HG03378 (cell line): ENCODE measurements at regions not wholly inside any gene's neighbourhood (a gene's known extent, or its start where the extent isn't known, plus 50 kb on each side); places are given as distances from the start of the nearest gene placed in this dataset.

Experiments used
- ATAC-seq: cut with Tn5 transposase; IDR thresholded peaks from one replicate; pipeline ENCODE4 v1.9.1; 2021; ENCODE audit warnings: mild to moderate bottlenecking, moderate library complexity; ENCODE audit not compliant: unreplicated experiment

DNA sequence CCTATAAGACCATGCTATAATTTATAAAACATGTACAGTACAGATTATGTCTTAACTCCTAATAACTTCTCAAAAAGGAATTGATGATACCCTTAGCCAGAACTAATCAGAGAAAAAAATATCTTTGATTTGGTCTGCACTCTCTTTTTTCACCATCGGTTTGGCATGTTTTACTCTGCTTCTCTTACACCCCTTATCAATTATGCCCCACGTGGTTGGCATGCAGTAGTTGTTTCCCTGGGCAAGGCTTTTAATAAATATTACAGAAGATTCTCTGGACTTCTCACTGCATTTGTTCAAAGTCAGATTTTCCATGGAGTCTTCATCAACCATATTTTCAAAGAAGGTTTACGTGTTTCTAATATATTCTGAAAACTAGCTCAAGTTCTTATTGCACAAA lies 167.4 kb upstream of the LRIG3 start:
- no peak for ATAC-seq

DNA sequence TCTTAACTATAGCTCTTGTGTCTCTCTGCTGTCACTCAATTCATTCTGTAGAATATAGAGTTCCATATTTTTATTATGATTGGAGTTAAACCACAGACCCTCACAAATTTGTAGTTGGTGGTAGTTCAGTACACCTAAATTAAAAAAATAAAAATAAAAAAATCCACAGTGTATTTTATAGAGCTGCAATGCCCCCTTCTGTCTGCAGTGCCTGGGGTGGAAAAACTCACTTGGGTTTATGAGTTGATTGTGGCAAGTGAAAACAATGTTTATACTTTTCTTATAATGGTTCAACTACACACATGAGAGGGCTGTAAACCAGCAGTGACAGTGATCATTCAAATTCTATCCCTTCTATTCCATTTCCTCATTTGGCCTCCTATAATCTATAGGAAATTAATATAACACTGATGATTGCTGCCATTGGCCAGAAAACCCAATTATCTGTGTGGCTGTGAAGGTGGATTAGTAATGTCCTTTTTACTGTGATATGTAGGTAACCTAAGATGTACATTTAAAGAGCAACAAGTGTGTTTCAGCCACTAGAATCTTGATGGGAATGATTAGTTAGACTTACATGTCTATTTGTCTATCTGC lies 166.9 kb upstream of the LRIG3 start:
- no peak for ATAC-seq

DNA sequence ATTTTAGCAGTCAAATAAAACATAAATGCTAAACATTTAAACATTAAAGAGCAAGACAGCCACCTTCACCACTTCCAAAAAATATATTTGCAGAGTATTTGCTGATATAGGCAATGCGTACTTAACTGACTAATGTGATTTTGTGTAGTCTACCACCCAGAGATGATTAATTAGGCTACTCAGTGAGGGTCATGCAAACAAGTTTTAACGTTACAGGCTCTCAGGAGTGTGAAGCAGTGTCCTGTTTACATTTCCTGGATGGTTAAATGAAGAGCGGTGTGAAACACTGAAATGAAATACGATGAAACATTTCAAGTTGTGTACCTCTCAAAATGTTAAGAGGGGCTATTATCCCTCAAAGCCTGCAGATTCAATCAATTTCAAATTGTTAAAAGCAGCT lies 165.8 kb upstream of the LRIG3 start:
- no peak for ATAC-seq

DNA sequence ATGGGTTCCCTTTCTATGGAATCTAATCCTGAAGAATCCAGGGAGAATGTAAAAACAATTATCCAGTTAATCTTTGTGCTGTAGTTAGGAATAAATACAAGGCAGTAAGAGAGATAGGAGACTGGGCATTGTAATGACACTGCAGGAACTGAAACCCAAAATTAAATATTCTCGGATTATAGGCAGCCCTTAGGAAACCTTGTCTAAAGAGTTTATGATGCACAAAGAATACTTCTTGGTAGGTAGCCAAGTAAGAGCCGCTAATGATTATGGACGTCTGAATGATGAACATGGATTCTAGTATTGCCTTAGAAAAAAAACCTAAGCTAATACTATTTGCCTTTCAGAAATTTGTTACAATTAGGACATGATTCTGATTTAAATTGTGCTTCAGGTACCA lies 165.4 kb upstream of the LRIG3 start:
- no peak for ATAC-seq

DNA sequence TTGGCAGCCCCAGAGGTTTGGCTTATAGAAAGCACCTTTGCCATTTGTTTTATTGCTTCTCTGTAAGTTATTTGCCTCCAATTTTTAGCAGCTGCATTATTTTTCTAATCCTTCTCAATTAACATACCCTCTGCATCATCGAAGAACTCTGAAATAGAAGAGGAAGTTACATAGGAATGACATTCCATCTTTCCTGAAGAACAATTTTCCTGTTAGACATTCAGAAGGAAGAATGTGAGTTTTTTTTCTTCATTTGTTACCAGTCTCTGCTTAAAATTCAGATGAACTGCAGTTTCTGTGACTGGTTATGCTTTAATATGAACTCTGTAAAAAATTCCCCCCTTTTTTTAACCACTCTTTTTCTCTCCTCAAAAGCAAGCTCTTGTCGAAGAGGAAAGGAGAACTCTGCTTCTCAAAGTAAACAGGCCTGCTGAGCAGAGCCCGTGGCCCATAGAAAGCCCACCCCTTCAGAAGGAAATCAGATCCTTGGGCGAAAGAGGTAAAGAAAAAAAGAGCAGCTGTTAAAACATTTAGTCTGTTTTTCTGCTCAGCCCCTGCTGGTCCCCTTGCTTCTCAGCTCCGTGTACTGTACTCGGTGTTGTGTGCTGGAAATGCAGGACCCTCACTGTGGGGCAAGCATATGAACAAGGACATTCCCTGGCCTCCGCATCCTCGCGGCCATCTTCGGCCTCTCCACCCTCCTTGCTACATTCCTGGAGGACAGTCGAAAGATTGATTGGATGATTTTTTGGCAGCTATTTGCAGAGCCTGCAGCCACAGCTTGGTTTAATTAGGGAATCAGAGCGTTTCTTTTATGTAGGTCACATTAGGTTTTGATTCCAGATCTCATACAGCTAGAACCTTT lies 164.4 kb upstream of the LRIG3 start:
- ATAC-seq = no peak

DNA sequence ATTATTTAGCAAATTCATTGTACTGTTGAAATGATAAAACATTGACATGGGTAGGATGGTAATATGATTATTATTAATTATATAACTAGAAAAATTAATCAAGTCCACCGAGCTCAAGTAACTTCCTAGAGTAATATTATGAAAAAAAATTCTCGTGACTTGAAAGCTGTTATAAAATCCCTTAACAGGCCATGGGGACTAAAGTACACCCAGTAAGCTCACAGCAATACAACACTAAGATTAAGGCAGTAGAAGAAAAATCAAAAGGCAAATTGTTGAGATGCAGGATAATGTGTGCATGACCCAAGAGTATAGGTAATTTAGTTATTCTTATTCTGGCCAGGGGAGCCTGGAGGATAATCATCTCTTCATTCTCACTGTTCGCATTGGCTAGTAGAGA lies 162.6 kb upstream of the LRIG3 start:
- ATAC-seq = no peak

DNA sequence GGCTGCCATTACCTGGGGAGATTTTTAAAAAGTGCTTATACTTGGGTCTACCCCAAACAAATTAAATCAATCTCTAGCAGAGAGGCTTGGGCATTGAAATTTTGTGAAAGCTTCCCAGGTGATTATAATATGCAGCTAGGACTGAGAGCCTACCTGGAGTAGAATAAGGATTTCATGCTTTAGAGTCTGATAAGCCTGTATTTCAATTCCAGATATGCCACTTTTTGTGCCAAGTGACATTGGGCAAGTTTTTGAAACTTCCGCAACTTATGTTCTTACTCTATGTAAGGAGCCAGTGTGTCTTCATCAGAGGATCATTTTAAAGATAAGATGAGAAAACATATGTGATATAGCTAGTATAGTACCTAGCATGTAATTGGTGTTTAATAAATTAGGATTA lies 159.8 kb upstream of the LRIG3 start:
- no peak for ATAC-seq

DNA sequence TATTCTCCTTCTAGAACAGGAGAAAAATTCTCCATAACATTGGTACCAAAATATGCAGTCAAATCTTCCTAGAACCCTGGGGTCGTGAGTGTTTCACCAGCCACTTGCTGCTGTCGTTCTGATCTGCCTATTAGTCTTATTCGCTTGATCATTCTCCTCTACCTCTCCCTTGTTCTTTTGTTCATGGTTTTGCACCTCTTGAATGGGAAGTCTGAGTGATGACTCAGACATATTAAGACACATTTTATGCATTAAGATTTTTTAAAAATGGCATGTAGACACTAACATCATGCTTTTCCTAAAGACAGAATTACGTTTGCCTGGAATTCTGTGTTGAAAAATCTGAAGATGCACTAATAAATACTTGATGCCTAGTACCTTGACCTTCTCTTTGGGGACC lies 159.2 kb upstream of the LRIG3 start:
- no peak for ATAC-seq

DNA sequence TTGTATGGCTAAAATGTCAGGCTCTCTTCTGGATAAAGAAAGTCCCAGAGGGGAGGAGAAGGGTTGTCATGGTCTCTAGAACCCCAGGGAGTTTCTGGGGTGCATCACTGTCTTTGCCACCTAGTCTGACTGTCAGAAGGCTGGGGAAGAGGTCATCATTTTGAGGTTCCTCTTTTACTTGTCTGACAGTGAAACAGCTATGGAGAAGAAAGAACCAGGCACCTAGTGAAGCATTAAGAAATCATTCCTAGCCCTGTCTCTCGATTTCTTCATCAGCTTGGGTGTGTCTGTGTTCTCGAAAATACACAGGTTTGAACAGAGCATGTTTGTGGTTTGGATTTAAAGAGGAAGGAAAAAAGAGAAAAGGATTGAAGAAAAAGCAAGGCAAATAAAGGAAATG lies 158.7 kb upstream of the LRIG3 start:
- ATAC-seq = no peak

DNA sequence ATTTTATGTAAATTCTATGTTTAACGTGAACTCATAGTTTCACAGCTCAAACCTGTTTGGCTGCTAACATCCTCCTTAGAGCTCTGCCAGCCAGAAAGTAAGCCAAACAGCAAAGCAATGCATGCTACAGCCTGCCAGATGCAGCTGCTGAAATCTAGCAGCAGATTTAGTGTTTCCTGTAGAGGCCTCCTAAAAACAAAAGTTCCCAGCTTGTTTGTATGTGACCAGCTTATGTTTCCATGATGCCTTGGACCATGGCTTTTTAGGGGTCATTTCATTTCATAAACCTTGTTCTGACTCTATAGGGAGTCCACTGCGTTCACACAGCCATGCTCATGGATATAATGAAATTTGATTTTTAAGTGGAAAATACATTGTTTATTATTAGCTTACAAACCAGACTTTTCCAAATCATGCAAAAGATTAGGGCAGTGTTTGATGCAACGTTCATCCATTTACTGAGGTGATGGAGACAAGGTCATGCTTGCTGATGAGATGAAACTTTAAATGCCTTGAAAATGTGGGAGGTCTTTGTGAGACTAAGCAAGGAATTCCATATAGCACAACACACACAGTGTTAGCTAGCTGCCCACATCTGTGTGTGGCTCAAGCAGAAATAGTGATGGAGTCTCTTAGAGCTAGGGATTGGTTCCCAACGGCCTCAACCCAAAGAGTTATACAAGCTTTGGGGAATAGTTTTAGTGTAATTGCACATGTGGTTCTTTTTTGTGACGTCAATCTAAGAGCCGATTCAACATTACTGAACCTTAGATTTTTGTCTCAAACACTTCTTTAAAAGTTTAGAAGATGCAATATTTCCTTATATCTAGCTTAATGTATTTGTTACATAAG lies 157.5 kb upstream of the LRIG3 start:
- ATAC-seq = no peak

DNA sequence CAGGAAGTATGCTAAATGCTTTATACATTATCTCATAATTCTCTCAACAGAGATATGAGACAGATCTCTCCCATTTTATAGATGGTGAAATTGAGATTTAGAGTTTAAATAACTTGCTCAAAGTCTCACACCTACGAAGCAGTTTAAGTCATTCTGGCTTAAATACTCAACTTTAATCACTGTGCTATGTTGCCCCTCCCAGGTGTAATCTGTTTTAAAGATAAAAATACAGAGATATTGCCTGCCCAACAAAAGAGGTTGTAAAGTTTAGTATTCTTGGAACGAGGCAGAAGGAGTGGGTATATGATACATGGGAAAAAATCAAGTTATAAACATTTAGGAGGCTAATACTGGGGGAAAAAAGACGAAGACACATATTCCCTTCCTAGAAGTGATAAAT lies 156.8 kb upstream of the LRIG3 start:
- ATAC-seq = no peak

DNA sequence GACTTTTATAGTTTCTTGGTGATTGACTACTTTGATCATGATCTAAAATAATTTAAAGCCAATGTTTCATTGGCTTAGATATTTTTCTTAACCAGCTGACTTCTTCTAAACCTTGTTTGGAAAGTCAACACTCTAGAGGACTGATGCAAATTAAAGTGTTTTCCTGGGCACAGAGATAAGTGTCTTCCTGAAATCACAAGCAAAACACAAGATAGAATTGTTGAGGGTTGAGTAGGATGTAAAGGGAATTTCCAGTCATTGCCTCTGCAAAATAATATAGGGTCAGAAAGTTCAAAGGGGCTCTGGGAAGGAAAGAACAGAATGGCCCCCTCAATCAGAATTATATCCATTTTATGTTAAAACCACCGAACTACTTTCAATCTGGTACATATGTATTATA lies 156.3 kb upstream of the LRIG3 start:
- no peak for ATAC-seq

DNA sequence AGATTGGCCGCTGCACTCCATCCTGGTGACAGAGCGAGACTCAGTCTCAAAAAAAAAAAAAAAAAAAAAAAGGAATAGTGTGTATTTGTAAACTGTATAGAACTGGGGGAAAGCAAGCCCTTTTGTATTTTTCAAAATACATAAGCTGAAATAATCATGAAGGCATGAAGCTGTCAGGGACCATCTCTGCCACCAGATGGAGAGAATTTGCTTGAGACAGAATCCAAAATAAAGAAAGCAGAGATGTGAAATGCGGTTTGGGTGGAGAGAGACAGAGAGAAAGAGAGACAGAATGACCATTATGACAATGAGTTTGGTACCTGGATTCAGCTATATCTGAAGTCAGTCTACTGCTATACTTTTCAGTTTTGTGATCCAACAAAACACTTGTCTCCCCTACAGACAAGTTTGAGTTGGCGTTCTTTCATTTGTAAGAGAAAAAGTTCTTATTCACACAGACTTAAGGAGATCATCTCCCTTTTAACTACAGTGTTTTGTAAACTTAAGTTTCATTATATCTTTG lies 155.7 kb upstream of the LRIG3 start:
- no peak for ATAC-seq

DNA sequence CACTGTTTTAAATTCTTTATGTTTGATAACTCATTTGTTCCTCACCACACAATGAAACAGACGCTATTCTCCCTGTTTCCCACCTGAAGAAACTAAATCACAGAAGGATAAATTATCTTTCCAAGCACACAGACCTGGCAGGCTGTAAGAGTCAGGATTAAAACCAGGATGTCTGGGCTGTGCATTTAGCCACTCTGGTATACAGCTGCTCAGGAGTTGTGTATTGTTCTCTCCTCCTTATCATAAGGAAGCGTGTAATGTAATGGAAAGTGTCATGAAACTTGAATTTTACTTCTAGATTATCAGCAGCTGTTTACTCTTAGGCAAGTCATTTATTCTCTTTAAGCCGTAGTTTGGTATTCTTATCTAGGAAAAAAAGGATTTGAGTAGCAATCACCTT lies 154.8 kb upstream of the LRIG3 start:
- no peak for ATAC-seq

DNA sequence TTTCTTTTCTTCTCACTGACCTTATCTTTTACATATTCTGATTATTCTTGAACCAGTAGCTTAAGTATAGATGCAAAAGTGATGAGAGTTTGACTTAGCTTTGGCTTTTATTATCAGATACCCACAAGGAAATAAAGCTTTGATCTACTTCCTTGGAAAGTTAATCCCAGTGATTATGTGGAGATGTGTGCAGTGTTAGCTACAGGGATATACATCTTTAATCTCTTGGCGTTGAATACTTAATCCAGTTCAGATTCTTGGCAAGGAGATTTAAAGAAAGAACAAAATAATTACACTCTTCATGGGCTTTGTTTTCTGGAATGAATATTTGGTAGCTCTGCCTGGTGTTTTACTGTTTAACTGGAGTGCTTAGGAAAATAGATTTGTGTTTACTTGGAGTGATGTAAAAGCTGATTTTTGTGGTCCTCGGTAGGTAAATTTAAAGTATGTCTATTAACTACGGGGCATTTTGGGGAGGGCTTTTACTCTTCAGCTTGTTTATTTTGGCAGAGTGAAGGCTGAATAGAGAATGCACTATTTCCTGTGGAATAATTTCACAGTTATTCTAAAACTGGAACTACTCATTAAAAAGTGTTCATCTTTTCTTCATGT lies 150.1 kb upstream of the LRIG3 start:
- no peak for ATAC-seq

DNA sequence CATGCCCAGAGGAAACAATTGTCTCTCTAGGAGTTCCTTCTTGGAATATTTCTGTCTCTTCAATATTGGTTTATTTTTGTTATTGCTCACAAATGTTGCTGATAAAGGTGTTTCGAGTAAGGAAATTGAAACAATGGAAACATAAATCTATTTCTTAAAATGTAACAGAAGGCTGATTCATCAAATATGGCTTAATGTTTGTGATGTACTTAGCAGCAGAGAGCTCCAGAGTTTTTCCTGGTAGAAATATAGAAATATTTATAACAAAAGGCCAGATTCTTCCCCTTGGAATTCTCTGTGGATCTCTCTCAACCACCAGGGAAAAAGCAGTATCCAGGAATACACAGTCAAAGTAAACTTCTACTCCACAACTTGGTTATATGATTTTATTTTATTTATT lies 149.2 kb upstream of the LRIG3 start:
- ATAC-seq = no peak

DNA sequence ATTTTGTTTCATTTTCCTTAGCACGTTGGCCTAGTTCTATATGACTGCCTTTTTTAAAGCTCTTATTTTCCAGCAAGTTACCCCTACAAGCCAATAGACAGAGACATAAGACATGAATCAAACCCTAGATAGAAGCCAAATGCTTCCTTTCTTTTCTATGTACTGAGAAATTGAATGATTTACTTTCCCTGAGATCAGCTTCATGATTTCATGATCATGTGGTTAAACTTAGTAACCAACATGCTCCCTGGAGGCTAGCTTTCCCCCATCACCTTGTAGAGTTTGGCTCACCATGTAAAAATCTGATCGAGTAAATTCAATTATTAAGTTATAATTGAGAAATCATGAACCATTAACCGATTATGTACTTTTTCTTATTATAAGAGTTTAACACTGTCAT lies 148.1 kb upstream of the LRIG3 start:
- no peak for ATAC-seq

DNA sequence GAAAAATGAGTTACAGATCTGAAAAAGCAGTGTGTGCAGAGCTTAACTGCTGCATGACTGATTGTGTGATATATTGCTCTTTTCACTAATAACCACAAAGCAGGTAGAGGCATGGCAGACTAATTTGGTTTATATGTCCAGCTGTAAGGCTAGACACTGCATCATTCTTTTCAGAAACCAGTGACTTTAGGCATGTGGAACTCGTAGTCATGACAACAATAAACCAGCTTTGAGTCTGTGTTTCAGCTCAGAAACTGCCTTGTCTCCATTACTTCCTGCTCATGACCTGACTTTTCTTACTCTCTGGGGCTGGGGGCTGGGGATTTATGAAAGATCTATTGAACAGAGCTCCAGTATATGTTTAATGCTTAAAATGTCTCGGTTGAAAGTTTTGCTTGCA lies 146.8 kb upstream of the LRIG3 start:
- ATAC-seq = no peak

DNA sequence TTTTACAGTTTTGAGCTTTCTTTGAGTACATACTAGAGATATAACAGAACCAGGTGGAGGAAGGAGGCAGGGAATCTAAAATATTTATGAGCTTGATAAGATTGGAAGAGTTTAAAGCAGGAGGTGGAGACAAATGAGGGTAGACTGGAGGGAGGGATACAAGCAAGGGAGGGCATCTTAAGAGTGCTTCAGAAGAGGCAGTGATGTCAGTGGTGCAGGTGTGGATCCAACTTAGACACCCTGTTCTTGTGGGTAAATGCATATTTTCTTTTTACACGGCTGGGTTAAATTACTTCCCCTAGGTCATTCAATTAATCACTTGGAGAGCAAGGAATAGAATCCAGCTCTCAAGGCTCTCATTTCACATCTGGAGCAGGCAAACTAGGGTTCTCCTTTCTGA lies 146.1 kb upstream of the LRIG3 start:
- no peak for ATAC-seq

DNA sequence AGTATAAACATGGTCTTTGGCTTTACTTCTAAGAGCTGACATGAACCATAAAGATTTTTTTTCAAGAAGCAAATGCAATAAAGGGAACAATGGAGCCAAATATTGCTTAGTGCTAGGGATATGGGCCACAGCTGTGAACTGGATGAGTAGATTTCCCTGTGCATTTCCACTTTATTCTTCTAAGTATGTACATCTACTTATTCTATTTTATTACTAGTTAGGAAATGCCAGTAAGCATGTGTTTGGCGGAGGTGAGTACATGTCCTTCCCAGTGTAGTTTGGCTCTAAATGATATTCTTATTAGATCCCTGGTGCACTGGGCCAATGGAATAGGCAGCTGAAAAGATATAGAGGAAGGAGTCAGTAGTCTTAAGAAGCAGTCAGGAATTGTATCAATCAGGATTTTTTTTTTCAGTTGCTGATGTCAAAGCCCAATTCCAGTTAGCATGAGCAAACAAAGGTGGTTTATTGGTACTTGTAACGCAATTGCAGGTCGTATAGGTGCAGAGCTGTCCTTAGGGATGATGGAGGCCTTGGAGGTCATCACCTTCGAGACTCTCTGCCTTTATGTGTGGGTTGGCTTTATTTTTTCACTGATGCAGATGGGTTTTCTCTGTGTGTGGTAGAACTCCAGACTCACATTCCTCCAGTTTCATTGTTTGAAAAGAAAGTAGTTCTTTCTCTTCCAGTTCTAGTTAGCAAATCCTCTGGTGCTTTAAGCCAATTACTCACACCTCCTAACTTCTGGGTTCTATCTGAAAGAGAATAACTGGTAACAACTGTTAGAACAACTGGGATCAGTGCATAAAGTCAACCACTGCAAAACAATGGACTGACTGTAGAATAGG lies 139.0 kb upstream of the LRIG3 start:
- no peak for ATAC-seq
